NCI-H2107 (cell line): ENCODE measurements at regions not wholly inside any gene's neighbourhood (a gene's known extent, or its start where the extent isn't known, plus 50 kb on each side); places are given as distances from the start of the nearest gene placed in this dataset.

Source experiments
- DNase-seq: peaks from one replicate; lab custom pipeline; 2025; lab: John Stamatoyannopoulos, UW

DNA sequence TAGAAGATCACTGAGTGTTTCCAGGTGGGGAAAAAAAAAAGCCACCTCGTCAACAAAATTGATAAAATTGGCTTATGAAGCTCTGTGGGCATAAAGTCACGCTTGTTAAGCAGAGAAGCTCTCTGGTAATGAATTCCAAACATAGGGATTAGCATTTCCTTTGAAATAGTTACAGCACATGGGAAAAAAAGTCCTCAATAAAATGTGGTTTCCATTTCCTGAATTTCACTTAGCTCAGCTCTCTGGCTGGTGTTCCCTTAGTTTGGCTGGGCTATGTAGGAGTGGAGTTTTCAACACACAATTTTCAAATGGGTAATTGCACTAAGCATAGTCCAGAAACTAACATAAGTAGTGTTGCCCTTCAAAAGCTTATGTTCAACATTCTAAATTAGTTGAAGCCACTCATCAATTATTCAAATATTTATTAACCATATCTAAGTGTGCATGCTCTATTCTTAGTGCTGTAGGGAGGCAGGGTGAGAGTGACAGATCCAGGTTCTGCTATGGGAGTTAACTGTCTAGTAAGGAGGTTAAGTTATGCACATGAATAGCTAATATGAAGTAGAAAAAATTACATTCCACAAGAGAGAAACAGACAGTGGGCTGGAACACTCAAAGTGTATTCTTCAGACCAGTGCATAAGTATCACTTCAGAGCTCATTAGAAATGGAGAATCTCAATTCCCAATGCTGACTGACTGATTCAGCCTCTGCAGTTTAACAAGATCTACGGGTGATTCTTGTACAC, 445.7 kb downstream of the SMARCA1 start:
- DNase-seq = no peak

DNA sequence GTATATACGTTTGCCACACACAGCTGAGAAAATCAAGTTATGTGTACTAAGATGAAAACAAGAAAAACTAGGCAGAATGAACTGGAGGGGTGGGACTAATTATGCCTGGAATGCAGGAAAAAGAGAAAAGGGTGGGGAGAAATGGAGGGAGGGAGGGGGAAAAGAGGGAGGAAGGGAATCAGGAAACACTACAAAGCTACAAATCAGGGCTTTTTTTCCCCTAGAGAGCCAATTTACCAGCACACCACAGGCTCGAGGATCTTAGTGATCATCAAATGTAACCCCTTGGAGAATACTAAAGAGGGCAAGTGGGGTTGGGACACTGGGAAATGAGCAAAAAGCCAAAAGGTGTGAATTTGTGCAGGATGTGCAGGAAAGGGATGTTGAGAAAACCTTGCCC, 451.9 kb downstream of the SMARCA1 start:
- DNase-seq = no peak

DNA sequence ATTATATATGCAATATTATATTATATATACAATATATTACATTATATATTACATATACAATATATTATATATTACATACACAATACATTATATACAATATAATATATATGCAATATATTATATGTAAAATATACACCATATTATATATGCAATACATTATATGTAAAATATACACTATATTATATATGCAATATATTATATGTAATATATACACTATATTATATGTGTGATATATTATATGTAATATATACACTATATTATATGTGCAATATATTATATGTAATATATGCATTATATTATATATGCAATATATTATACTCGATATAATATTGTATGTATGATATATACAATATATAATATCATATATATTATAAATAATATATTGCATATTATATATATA, 457.4 kb downstream of the SMARCA1 start:
- no peak for DNase-seq

DNA sequence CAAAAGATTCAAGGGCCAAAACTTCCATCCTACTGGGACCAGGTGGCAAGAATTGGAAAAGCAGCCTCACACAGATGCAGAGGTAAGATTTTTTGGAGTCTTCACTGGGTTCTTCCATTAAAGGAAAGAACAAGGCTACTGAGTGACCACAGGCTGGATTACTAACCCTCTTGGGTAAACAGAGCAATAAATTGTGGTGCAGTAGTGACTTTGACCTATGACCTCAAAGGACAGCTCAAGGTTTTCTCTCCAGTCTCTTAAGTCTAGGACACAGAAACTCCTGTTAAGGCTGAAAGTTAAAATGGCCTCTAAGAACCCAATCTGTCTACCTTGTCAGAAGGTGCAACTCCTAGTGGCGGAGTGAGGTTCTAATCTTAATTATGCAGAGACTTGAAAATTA, 464.9 kb downstream of the SMARCA1 start:
- no peak for DNase-seq

DNA sequence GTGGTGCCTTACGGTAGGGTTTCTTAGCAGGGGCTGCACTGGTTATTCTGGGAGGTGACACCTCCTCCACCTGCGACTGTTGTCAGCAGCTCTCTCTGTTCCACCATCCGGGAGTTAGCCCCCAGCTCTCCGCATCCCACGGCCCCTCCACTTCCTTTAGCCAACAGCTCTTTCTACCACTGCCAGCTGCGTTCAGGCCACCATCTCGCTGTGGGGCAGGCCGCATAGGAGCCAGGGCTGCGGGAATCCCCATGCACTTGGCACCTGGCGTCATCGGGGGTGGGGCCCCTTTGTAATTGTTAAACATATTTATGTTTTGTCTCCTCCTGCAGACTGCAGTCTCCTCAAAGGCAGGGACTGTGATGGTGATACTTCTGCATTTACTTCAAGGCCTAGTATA, 480.2 kb downstream of the SMARCA1 start:
- DNase-seq = no peak

DNA sequence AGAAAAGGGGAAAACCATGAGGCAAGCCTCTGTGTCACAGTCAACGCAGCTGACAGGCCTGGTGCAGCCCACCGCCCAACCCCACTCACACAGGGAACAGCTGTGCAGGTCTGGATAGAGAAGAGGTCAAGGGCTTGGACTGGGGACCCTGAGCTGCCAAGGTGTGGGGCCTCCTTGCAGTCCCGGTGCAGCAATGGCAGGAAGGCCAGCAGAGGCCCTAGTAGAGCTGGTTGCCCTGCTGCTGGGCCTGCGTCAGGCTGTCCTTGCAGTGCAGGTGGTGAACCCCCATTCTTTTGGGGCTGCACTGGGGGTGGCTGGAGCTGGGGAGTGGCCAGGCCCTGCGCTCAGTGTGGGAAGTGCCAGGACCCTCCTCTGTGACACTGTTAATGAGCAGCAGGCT, 482.0 kb downstream of the SMARCA1 start:
- DNase-seq = no peak

DNA sequence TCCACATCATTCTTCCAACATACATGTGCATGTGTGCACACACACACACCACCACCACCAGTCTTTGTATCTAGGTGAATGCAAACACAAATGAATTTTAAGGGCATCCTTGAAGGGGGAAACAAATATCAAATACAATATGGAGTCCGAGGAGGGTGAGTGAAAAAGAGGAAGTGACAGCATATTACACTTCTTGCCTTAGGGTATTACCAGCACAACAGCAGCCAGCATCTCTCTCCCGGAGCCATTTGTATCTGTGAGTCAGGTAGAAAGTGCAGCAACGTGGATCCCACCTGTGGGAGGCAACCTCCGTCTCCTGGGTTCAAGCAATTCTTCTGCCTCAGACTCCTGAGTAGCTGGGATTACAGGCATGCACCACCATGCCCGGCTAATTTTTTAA, 483.2 kb downstream of the SMARCA1 start:
- no peak for DNase-seq

DNA sequence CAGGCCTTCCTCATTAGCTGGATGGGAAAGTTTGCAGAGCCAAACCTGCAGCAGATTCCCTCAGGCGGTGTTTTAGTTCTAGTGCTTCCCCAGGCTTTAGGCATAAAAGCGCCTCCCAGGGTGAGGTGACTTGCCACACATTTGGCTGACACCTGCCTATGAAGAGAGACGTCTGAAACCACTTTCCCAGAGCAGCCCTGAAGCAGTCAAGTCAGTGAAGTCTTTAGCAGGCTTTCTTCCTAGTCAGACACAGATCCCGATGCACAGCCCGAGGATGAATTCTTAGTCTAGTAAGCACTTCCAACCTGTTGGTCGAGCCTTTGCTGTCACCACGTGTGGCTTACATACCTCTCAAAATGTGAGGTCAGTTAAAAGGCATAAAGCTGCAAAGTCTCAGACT, 484.1 kb downstream of the SMARCA1 start:
- DNase-seq = no peak

DNA sequence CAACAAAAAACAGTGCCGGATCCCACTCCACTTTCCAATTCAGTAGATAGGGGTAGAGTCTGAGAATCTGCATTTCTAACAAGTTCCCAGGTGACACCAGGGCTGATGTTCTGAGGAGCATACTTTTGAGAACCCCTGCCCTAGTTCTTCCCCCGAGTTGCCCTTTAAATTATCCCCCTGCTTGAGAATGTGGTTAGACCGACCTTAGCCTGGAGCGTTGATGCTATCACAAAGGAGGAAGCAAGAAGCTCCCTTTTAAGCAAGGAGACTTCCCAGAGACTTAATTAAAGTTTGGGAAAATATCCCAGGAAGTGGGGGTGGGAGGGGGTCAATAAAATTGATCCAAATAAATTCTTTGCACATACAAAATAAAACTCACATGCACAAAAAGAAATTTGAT, 485.9 kb downstream of the SMARCA1 start:
- DNase-seq = no peak

DNA sequence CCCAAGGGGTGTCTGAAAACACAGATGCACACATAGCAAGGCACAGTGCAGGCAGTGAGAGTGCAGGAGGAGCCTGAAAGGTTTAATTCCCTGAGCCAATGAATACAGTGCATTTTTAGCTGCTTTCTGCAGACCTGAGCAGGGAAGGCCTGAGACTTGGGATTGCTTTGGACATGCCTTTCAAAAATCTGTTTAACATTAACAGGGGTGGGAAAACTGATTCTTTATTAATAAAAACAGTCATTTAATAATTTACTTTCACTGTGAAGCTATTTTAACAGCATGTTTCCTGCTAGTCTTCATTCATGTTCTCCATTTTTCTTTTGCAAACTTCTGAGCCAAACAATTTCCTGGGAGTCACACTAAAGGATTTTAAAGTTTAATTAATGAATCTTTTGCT, 488.1 kb downstream of the SMARCA1 start:
- no peak for DNase-seq

DNA sequence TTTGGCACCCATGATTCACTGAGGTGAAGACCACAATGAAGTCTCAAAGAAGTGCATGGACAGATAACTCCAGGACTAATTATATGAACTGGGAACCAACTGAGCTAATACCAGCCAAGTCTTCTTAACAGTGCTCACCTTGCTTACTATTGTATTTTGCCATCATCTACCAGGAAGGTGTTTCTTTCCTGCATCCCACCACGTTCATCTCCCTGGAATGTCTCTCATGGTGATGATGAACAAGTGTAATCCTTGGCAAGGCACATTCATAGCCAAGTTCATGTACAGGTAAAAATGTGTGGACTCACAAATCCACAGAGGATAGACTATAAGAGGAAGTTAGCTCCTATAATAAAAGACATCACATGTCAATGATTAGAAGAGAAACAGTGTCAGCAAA, 489.1 kb downstream of the SMARCA1 start:
- DNase-seq = no peak

DNA sequence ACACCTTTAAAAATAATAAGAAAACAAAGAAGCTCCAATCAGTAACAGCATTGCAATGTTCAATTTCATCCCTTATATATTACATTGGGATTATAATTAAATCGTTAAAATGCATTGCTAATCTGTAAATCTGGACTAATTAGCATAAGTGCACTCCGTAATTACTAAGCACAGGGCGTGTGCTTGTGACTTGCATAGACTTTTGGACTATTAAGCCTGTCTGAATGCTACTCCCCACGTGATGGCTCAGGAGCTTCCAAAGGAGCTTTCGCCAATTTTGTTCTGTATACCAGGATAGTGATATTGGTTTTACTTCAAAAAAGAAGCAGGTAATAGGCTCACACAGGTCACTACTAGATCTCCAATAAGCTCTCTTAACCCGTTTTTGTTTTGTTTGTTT, 497.1 kb downstream of the SMARCA1 start:
- no peak for DNase-seq

DNA sequence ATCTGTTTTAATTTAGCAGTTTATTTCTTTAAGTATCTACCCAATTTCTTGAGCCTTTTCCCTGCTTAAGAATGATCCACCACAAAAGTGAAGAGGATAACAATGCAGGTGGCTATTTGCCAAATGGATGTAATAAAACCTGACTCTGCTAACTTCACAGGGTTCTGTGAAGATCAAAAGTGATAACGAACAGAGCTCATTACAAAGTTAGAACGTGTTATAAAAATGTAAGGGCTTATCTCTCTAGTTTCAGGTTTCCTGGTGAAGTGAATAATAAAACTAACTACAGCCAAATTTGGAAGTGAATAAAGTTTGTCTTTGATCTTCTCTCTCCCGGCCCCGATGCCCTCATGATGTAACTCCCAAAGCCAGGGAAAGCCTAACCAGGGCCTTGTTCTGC, 497.9 kb downstream of the SMARCA1 start:
- no peak for DNase-seq

DNA sequence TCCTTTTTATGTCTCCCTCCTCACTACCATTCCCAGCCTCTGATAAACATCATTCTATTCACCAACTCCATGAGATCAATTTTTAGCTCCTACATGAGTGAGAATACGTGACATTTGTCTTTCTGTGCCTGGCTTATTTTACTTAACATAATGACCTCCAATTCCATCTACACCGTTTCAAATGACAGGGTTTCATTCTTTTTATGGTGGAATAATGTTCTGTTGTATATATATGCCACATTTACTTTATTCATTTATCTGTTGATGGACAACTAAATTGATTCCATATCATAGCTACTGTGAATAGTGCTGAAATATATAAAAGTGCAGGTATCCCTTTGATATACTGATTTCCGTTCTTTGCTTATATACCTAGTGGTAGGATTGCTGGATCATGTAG, 503.9 kb downstream of the SMARCA1 start:
- DNase-seq = no peak

DNA sequence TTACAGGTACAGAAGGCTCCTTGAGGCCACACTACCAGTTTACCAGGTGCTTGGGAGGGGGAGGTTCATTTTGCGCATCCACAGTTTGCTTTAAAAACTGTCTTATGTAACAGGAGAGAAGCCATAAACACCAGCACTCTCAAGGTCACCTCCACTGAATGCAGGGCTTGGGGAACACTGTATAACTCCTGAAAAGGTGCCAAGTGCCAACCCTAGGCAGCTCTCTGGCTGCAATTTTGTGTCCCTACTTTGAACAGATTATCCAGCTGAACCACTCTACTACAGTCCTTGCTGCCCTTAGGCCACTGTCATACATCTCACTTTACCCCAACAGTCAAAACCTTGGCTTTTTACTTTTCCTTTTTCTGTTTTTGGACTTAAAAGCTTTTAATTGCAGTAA, 507.9 kb downstream of the SMARCA1 start:
- DNase-seq = no peak

DNA sequence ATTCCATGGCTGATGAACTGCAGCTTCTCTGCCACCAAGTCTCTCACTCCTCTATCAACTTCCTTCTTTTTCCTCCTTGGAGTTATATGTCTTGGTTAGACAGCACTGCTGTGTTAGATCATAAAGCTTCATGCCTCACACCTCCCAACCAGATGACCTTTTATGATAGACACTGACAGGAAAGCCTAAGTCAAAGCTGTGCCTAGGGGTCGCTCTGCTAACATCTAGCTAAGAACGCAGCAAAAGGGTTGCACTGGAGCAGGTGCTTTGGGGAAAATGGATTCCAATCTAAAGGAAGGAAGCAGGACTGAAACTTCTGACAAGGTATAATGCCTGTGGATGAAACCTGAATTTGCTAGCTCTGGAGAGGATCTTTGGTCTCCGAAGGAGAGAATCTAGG, 509.7 kb downstream of the SMARCA1 start:
- DNase-seq = no peak

DNA sequence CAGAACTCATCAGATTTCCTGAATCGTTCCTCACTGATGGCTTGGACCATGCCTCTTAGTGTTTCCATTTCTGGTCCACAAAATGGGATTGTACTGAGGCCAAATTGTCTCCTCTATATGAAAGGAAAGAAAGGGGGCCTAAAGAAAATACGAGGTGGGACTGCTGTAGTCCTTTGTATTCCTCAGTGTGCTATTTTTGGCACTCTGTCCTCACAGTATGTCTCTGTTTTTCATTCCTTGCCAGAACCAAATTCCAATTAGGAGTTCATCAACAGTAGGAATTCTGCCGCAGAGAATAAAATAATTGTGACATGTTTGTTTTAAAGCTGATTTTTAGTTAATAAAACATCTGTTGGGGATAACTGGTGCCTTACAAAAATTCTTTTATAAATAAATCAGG, 515.7 kb downstream of the SMARCA1 start:
- DNase-seq = no peak

DNA sequence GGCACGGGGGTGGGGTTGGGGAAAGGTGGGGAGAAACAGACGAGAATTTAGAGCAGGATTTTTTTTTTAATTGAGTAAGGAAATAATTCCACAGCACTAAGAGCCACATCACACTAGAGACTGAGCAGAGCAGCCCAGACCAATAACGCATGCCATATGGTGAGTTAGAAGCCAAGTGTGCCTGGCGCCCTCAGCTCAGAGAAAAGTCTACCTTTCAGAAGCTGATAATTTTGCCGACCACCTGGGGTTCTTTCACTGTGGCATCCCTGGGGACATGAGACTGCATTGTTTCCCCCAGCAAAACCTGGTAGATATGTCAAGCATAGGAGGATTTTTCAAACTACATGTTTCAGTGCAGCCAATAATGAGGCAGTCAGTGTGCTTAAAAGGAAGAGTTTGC, 516.8 kb downstream of the SMARCA1 start:
- DNase-seq = no peak

DNA sequence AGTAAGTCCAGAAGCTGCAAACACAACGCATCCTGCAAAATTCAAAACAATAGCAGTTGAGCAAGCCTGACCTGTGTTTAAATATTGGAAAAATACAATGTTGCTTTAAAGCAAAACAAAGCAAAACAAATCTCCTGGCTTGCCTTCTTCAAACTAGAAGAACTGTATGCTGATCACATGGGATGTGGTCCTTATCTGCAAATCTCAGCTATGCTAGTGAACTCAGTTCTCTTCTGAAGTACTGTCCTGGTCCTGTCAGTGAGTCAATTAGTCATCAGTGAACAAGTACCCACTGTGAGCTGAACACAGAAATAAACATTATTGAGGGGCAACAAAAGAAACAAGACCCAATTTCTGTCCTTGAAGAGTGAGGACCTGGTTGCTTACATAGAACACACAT, 522.5 kb downstream of the SMARCA1 start:
- DNase-seq = no peak

DNA sequence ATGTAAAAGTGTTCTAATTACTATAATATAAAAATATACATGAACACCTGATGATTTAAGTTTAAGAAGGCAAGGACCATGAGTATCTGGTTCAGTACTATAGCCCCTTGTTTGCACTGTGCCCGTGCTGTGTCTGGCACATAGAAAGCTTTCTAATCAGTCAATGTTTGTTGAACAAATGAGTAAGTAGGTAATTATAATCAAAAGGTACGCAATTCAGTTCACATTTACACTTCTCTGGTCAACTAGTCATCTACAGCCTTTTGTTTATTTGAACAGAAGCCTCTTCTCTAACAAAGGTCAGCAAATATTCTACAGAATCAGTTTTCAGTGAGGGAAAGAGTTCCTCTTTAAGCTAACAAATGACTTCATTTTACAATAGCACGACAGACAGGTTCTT, 523.3 kb downstream of the SMARCA1 start:
- no peak for DNase-seq

DNA sequence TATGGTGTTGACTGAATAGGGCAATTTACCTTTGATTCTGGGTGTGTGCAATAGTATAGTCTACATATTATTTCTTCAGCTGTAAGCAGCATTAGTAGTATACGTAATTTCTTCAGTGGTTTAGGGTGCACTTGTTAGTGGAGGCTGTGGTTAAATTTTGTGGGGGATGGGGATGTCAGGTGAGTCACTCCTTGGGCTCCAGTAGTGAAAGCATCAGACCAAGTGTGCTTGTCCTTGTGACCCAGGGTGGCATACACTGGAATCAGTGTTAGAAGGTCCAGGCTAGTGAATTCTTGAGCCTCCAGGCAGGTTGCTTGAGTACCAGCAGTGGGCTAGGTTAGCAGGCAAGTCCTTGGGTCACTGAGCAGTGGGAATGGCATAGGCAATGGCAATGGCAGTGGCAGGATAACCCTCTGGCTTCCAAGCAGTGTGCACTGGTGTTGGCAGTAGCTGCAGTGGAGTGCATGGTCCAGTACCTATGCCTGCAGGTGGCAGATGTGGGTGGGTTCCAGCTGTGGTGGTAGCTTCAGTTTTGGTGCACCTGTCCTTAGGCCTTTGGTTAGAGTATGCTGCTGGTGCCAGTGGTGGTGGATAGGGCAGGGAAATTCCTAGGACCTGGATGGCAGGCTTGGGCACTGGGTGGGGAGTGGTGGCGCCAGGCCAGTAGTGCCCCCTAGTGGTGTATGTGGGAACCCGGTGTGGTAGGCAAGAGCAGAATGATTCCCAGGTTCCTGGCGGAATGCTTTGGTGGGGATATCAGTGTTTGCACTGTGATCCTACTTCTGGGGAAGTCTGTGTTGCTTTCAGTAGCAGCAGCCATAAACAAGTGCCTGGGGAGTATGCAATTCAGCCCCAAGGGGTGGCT, 531.0 kb downstream of the SMARCA1 start:
- DNase-seq = no peak

DNA sequence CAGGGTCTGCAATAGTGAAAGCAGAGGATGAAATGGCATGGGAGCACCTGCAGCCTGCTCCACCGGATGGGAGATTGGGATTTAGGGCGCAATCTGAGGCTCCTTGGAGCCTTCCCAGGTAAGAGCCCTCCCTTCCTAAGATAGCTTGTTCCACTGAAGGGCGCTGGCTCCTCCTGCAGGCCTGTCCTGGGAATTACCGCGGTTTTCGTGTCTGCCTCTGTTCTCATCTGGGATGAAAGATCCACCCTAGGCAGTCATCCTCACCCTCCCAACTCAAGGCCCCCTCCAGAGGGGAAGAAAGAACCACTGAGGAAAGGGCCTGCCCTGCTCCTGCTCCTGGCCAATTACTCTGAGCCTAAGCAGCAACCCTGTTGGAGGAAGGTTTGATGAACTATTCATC, 547.5 kb downstream of the SMARCA1 start:
- DNase-seq = no peak

DNA sequence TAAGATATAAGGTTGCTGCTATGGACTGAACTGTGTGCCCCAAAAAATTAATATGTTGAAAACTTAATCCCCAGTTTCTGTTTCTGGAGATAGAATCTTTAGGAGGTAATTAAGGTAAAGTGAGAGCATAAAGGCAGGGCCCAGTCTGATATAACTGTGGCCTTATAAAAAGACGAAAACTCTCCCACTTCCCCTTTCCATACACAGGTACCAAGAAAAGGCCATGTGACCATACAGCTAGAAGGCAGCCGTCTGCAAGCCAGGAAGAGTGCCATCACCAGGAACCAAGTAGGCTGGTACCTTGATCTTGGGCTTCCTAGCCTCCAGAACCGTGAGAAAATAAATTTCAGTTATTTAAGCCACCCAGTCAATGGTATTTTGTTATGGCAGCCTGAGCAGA, 550.3 kb downstream of the SMARCA1 start:
- DNase-seq = no peak

DNA sequence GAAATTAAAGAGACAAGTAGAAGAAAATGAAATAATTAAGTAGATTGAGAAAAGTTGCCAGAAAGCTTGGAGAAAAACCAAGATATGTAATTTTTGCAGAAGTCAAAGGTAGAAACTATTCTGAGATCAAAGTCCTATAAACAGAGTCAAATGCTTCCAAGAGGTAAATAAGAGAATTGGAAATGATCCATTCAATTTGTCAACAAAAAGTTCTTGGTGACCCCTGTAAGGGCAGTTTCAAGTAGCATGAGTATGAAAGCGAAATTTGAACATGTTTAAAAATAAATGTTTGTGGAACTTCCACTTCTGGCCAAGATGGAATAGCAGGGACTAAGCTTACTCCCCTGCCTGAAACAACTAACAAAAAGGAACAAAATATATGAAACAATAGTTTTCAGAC, 562.0 kb downstream of the SMARCA1 start:
- no peak for DNase-seq
